HepG2 (cell line): ENCODE measurements at regions not wholly inside any gene's neighbourhood (a gene's known extent, or its start where the extent isn't known, plus 50 kb on each side); places are given as distances from the start of the nearest gene placed in this dataset.

ENCODE experiments used
- ATAC-seq: fragments of 200-7000 bp; cut with Tn5 transposase; 3 replicates; pipeline ENCODE4 v1.9.1; 2020; ENCODE audit warnings: mild to moderate bottlenecking, moderate library complexity
- BruUV-seq: library from RNA; stranded (reverse); fragments of 400-500 nt; replicated peaks from 2 replicates; lab custom pipeline; 2021; lab: Mats Ljungman, UMichigan
- CTCF ChIA-PET: fragments of 300-600 bp; formaldehyde crosslinking; extraction: SDS; loops from one replicate; lab custom pipeline; 2021; ENCODE audit warnings: low total read pairs, inconsistent platforms, low intra/inter-chr PET ratio; lab: Yijun Ruan, JAX
- POLR2A ChIA-PET: fragments of 350-600 bp; sonication (Branson Sonifier 250); formaldehyde crosslinking; loops from one replicate; lab custom pipeline; 2020; ENCODE audit warnings: antibody characterized with exemption, inconsistent platforms; lab: Yijun Ruan, JAX
- DNase-seq: peaks from one replicate; pipeline ENCODE4 v3.0.0-alpha.2; 2015; ENCODE audit warnings: low spot score
- FAIRE-seq: peaks from 3 replicates; lab custom pipeline; 2011; peaks lifted over from hg19 to GRCh38; lab: Jason Lieb, UNC
- H2AFZ ChIP-seq: one replicate; pipeline ENCODE4 v1.6.1; 2011; ENCODE audit warnings: low read length, inconsistent platforms
- H3K27ac ChIP-seq: fragments of 300-600 bp; 3 replicates; pipeline ENCODE4 v1.8.0; 2011; ENCODE audit warnings: mixed run types, mild to moderate bottlenecking, mixed read lengths, low read length, inconsistent platforms; ENCODE audit not compliant: insufficient read depth; ENCODE audit errors: extremely low read length
- H3K27me3 ChIP-seq, 2 experiments: fragments of 200-600 bp in 1 of 2; 2 replicates in 1 of 2; 3 replicates in 1 of 2; pipeline versions ENCODE4 v1.6.0 to v1.8.0; 2011; ENCODE audit warnings: low read length in 2 of 2, mild to moderate bottlenecking in 2 of 2, moderate library complexity in 2 of 2, inconsistent platforms in 1 of 2; ENCODE audit not compliant: insufficient read depth in 2 of 2, control insufficient read depth in 1 of 2
- H3K36me3 ChIP-seq, 2 experiments: fragments of 200-600 bp in 1 of 2; replicated peaks in 1 of 2; 2 replicates in 1 of 2; 3 replicates in 1 of 2; pipeline versions ENCODE4 v1.5.1 to v1.8.0; 2011; ENCODE audit warnings: low read length in 2 of 2, inconsistent platforms in 1 of 2; ENCODE audit not compliant: insufficient read depth in 2 of 2, control insufficient read depth in 1 of 2
- H3K4me1 ChIP-seq: 2 replicates; pipeline ENCODE4 v1.5.1; 2012; ENCODE audit warnings: low read length, inconsistent platforms; ENCODE audit not compliant: insufficient read depth
- H3K4me2 ChIP-seq: 2 replicates; pipeline ENCODE4 v1.6.0; 2011; ENCODE audit warnings: low read depth, low read length, inconsistent platforms
- H3K4me3 ChIP-seq, 3 experiments: fragments of 200-600 bp in 1 of 3; sonication (generic), shearing (Covaris generic) in 1 of 3; replicated peaks in 1 of 3; 2 replicates each; pipeline ENCODE4 v1.5.1; 2011 to 2016; ENCODE audit warnings: low read length in 3 of 3, inconsistent platforms in 2 of 3, low read depth in 2 of 3, mild to moderate bottlenecking in 2 of 3, control low read depth in 1 of 3, mixed read lengths in 1 of 3; ENCODE audit not compliant: insufficient read depth in 1 of 3
- H3K79me2 ChIP-seq: one replicate; pipeline ENCODE4 v1.6.1; 2011; ENCODE audit warnings: low read length, inconsistent platforms; ENCODE audit not compliant: insufficient read depth
- H3K9ac ChIP-seq: 2 replicates; pipeline ENCODE4 v1.6.0; 2011; ENCODE audit warnings: mild to moderate bottlenecking, low read depth, low read length, inconsistent platforms; ENCODE audit not compliant: insufficient read depth
- H3K9me3 ChIP-seq: 2 replicates; pipeline ENCODE4 v1.5.1; 2012; ENCODE audit warnings: mild to moderate bottlenecking, low read length
- H4K20me1 ChIP-seq: 2 replicates; pipeline ENCODE4 v1.6.0; 2011; ENCODE audit warnings: inconsistent platforms, mild to moderate bottlenecking, low read length, moderate library complexity; ENCODE audit not compliant: insufficient read depth
- ATF7 ChIP-seq, 2 experiments: fragments of 450-650 bp in 1 of 2; sonication (generic) in 1 of 2; formaldehyde crosslinking in 1 of 2; IDR thresholded peaks; 2 replicates each; pipeline versions ENCODE4 v1.4.0 to v1.6.1; 2016 to 2020; ENCODE audit warnings: antibody characterized with exemption in 1 of 2, mild to moderate bottlenecking in 1 of 2, missing genetic modification reagents in 1 of 2
- GATAD1 ChIP-seq: IDR thresholded peaks from 2 replicates; pipeline ENCODE4 v1.6.1; 2016; ENCODE audit warnings: missing genetic modification reagents, missing compliant biosample characterization
- KDM3A ChIP-seq: IDR thresholded peaks from 2 replicates; pipeline ENCODE4 v1.6.1; 2018; ENCODE audit warnings: low read depth, missing compliant biosample characterization
- MAFF ChIP-seq: IDR thresholded peaks from 2 replicates; pipeline ENCODE4 v1.6.1; 2011; ENCODE audit warnings: low read depth, low read length, improper control_type of control experiment
- MAFK ChIP-seq, 2 experiments: IDR thresholded peaks in 1 of 2; conservative IDR thresholded peaks in 1 of 2; 2 replicates each; pipeline ENCODE4 v1.6.1; 2011; ENCODE audit warnings: improper control_type of control experiment in 2 of 2, low read length in 2 of 2
- NKX3-1 ChIP-seq: sonication (generic); formaldehyde crosslinking; IDR thresholded peaks from 2 replicates; pipeline ENCODE4 v1.5.0; 2020; ENCODE audit warnings: missing genetic modification reagents
- SAFB2 ChIP-seq: sonication (generic); formaldehyde crosslinking; IDR thresholded peaks from 2 replicates; pipeline ENCODE4 v1.5.1; 2020; ENCODE audit warnings: missing genetic modification reagents, low read depth, mild to moderate bottlenecking, borderline replicate concordance
- WGBS: methylation state at CpG from one replicate; pipeline ENCODE4 v1.1.6; 2017; ENCODE audit warnings: low lambda C conversion rate; 5-methylcytosine and 5-hydroxymethylcytosine counted together
- in situ Hi-C: cut with HindIII; loops from 2 replicates; pipeline ENCODE4 v1.10.0; 2017; ENCODE audit warnings: low pct_unique_long_range_greater_than_20kb; ENCODE audit not compliant: extremely low pct_ligation_motif_present
- intact Hi-C: fragments of 100-400 bp; cut with micrococcal nuclease; formaldehyde crosslinking; loops from one replicate; pipeline ENCODE4 v1.10.0; 2022; ENCODE audit not compliant: unreplicated experiment

DNA sequence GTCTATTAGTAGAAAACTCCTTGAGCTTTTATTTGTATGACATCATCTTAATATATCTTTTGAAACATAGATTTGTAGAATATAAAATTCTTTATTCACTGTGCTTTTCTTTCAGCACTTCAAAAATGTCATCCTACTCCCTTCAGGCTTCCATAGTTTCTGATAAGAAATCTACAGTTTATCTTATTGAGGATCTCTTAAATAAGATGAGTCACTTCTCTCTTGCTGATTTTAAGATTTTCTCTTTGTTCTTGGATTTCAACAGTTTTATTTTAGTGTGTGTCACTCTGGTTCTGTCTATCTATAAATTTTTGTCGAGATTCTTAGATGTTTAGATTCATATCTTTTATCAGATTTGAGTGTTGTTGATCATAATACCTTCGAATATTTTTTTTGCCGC lies 566.1 kb upstream of the CHORDC1 start:
- no peak for DNase-seq
- Histone ChIP-seq H3K27ac (no peak overlapping the region), H3K79me2 (no peaks in the 10 kb centered on the region), H4K20me1 (no peaks in the 10 kb centered on the region), H3K9me3 (peaks cover 10% of the 10 kb centered on the region), H2AFZ (no peak overlapping the region), H3K4me2 (no peak overlapping the region), H3K4me1 (no peaks in the 10 kb centered on the region), H3K9ac (no peak overlapping the region), H3K36me3 (no peaks in the 10 kb centered on the region), H3K27me3 (no peaks in the 10 kb centered on the region), H3K4me3 (no peak overlapping the region)
- POLR2A ChIA-PET: no interaction called here
- TF ChIP-seq SAFB2 (no peak), ATF7 (IDR thresholded peaks at IDR 0.05) (peak; percentile 79), ATF7 (CRISPR knock-in tag; IDR thresholded peaks at IDR 0.05) (no peak)
- CTCF ChIA-PET: no interaction called here
- no peak for ATAC-seq
- no peak for FAIRE-seq
- no TSS peak for BruUV-seq
- intact Hi-C loops: no loop called here
- in situ Hi-C loops: no loop called here
- 39% methylated on average over 3 of the region's 3 CpGs for WGBS

- no peak overlapping the region for H3K4me2 ChIP-seq
- FAIRE-seq: no peak
- 24% methylated on average over 2 of the region's 2 CpGs for WGBS
- no peak for ATAC-seq
- no TSS peak for BruUV-seq
- no peaks in the 10 kb centered on the region for H3K36me3 ChIP-seq
- no peak overlapping the region for H3K4me3 ChIP-seq
- CTCF ChIA-PET: no interaction called here
- TF ChIP-seq MAFF (0 out of 2 replicates have a peak, but pooled peaks have one; percentile 45), MAFK (conservative IDR thresholded peaks at IDR 0.05 in 1 of 2, IDR thresholded peaks at IDR 0.05 in 1 of 2; ENCODE audit: low read length in 2 of 2) (peak; percentile 53 to 66; a peak in 3 of 4 replicates), NKX3-1 (CRISPR knock-in tag) (no peak), KDM3A (CRISPR knock-in tag) (no peak), GATAD1 (no peak)
- POLR2A ChIA-PET: no interaction called here
- in situ Hi-C loops (no loop called here), intact Hi-C loops (no loop called here)
- no peak overlapping the region for H3K9ac ChIP-seq
- no peak for DNase-seq
- no peaks in the 10 kb centered on the region for H3K79me2 ChIP-seq
- no peak overlapping the region for H3K27ac ChIP-seq
- H3K27me3 ChIP-seq: no peaks in the 10 kb centered on the region
- peaks cover 10% of the 10 kb centered on the region for H3K9me3 ChIP-seq
- no peaks in the 10 kb centered on the region for H3K4me1 ChIP-seq
- H4K20me1 ChIP-seq: no peaks in the 10 kb centered on the region
- no peak overlapping the region for H2AFZ ChIP-seq
Observed at GRCh38 chr11:90784241-90784814, 561.5 kb upstream of the CHORDC1 start.
